ENCODE measurements at regions not wholly inside any gene's neighbourhood (a gene's known extent, or its start where the extent isn't known, plus 50 kb on each side); places are given as distances from the start of the nearest gene placed in this dataset.

GRCh38 chr1:217983051-217983375 is 302.1 kb upstream of the RRP15 start:
- no peak for TF ChIP-seq CTCF (conservative IDR thresholded peaks at IDR 0.05; ENCODE audit: low read depth, low read length)
- no peak for TF ChIP-seq EZH2 (IDR thresholded peaks at IDR 0.05; ENCODE audit: borderline replicate concordance, low read depth, low read length, poor library complexity, severe bottlenecking)

Data from A673 (cell line).